H1 (cell line): ENCODE measurements at regions not wholly inside any gene's neighbourhood (a gene's known extent, or its start where the extent isn't known, plus 50 kb on each side); places are given as distances from the start of the nearest gene placed in this dataset.

ENCODE experiments used
- CEBPB ChIP-seq: IDR thresholded peaks from 2 replicates; pipeline ENCODE4 v1.6.1; 2012; ENCODE audit warnings: low read depth, low read length
- CHD7 ChIP-seq: fragments of 300-600 bp; sonication (generic); IDR thresholded peaks from 2 replicates; pipeline ENCODE4 v1.7.1; 2012; ENCODE audit warnings: low read length, moderate library complexity, mild to moderate bottlenecking, inconsistent platforms; ENCODE audit not compliant: insufficient replicate concordance
- GTF2F1 ChIP-seq: IDR thresholded peaks from 2 replicates; pipeline ENCODE4 v1.6.1; 2012; ENCODE audit warnings: low read depth, low read length, improper control_type of control experiment, borderline replicate concordance
- HDAC2 ChIP-seq, 2 experiments: fragments of 300-600 bp in 1 of 2; sonication (generic) in 1 of 2; IDR thresholded peaks; 2 replicates each; pipeline ENCODE4 v1.6.1; 2011 to 2012; ENCODE audit warnings: low read depth in 2 of 2, low read length in 2 of 2, mild to moderate bottlenecking in 2 of 2, moderate library complexity in 2 of 2, borderline replicate concordance in 1 of 2, inconsistent platforms in 1 of 2
- JUND ChIP-seq: IDR thresholded peaks from 2 replicates; pipeline ENCODE4 v1.6.1; 2011; ENCODE audit warnings: mild to moderate bottlenecking, improper control_type of control experiment, low read length
- PHF8 ChIP-seq: fragments of 200-600 bp; sonication (generic); conservative IDR thresholded peaks from 2 replicates; pipeline ENCODE4 v1.7.1; 2012; ENCODE audit warnings: low read depth, mild to moderate bottlenecking, inconsistent platforms, low read length, moderate library complexity
- SP1 ChIP-seq: IDR thresholded peaks from 2 replicates; pipeline ENCODE4 v1.6.1; 2011; ENCODE audit warnings: low read depth, low read length
- SRF ChIP-seq: IDR thresholded peaks from 2 replicates; pipeline ENCODE4 v1.6.1; 2011; ENCODE audit warnings: mild to moderate bottlenecking, low read depth, low read length, moderate library complexity
- TBP ChIP-seq: IDR thresholded peaks from 2 replicates; pipeline ENCODE4 v1.6.1; 2011; ENCODE audit warnings: low read depth, low read length, improper control_type of control experiment
- USF2 ChIP-seq: IDR thresholded peaks from 2 replicates; pipeline ENCODE4 v1.6.1; 2011; ENCODE audit warnings: low read length, improper control_type of control experiment

DNA sequence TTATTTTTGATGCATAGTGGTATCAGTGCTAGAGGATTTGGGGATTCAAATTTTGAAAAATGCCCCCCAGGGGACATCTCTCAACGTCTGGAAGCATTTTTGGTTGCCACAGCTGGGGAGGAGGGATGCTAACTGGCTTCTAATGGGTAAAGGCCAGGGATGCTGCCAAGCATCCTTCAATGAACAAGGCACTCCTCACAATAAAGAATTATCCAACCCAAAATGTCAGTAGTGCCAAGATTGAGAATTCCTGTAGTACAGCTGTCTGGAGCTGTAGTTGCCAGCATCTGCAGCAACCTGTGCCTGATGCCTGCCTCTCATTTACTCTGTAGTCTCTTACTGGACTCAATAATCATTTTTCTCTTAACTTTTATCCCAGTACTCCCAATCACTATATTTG is 53.5 kb downstream of the SEPTIN7 start (continued):
- TF ChIP-seq CHD7 (no peak), GTF2F1 (no peak), SRF (no peak), HDAC2 (IDR thresholded peaks at IDR 0.05; ENCODE audit: borderline replicate concordance in 1 of 2, low read depth in 2 of 2, low read length in 2 of 2) (no peak), USF2 (no peak), PHF8 (no peak), CEBPB (no peak), SP1 (no peak), TBP (no peak), JUND (no peak)
